NCI-H748 (cell line): ENCODE measurements at regions not wholly inside any gene's neighbourhood (a gene's known extent, or its start where the extent isn't known, plus 50 kb on each side); places are given as distances from the start of the nearest gene placed in this dataset.

Experiments
- DNase-seq: peaks from one replicate; lab custom pipeline; 2025; ENCODE audit not compliant: unreplicated experiment; lab: John Stamatoyannopoulos, UW

GRCh38 chr5:56558131-56558745, 257.1 kb upstream of the MAP3K1 start:
- no peak for DNase-seq

- no peak for DNase-seq
Measured at GRCh38 chr5:56557198-56557597, 258.2 kb upstream of the MAP3K1 start.

GRCh38 chr5:56552612-56553268, 262.6 kb upstream of the MAP3K1 start:
- DNase-seq, result no peak

GRCh38 chr5:56550227-56550626, 265.1 kb upstream of the MAP3K1 start:
- no peak for DNase-seq

- DNase-seq, result no peak
Measured at GRCh38 chr5:56549096-56549886, 266.1 kb upstream of the MAP3K1 start.

- DNase-seq, result no peak
Measured at GRCh38 chr5:56545016-56545415, 270.3 kb upstream of the MAP3K1 start.

- no peak for DNase-seq
Measured at GRCh38 chr5:56543441-56544388, 271.6 kb upstream of the MAP3K1 start.

- DNase-seq, result no peak
Measured at GRCh38 chr5:56540266-56540665, 275.1 kb upstream of the MAP3K1 start.

- DNase-seq, result no peak
Measured at GRCh38 chr5:56538580-56538979, 276.8 kb upstream of the MAP3K1 start.

- no peak for DNase-seq
Measured at GRCh38 chr5:56535347-56535746, 280.0 kb upstream of the MAP3K1 start.

- peak; percentile 46 for DNase-seq
Measured at GRCh38 chr5:56534102-56534829, 281.1 kb upstream of the MAP3K1 start.

GRCh38 chr5:56532466-56532865, 282.9 kb upstream of the MAP3K1 start:
- DNase-seq, result no peak

GRCh38 chr5:56530626-56531138, 284.7 kb upstream of the MAP3K1 start:
- DNase-seq, result no peak

GRCh38 chr5:56529666-56530430, 285.5 kb upstream of the MAP3K1 start:
- DNase-seq, result no peak

- DNase-seq, result no peak
Measured at GRCh38 chr5:56527174-56527573, 288.2 kb upstream of the MAP3K1 start.

- no peak for DNase-seq
Measured at GRCh38 chr5:56525113-56525512, 290.2 kb upstream of the MAP3K1 start.

- no peak for DNase-seq
Measured at GRCh38 chr5:56523790-56524575, 290.9 kb upstream of the ANKRD55 start.

- no peak for DNase-seq
Measured at GRCh38 chr5:56522960-56523359, 289.8 kb upstream of the ANKRD55 start.

GRCh38 chr5:56522169-56522568, 289.0 kb upstream of the ANKRD55 start:
- DNase-seq, result no peak
